ENCODE measurements at regions not wholly inside any gene's neighbourhood (a gene's known extent, or its start where the extent isn't known, plus 50 kb on each side); places are given as distances from the start of the nearest gene placed in this dataset.

DNA sequence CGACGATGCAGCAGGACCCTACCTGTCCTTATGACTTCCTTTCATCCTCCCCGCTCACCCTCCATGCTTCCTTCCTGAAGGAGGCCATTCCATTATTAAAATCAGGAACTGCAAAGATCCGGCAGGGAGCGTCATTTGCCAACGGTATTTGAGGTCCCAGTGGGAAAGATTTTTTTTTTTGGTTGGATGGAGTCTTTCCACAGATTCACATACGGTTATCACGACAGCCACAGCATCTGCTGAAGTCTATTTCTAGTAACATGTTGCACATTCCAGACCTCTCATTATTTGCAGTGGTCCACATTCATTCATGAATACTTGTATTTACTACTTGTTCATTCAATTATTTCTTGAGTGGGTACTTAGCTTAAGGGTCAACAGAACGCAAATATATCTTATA is 94.7 kb upstream of the LYZL2 start:
- no peak overlapping the region for H3K4me2 ChIP-seq (ENCODE audit: low read length)
- no peak overlapping the region for H2BK15ac ChIP-seq (replicated peaks; ENCODE audit: low read depth)
- no peak overlapping the region for H4K8ac ChIP-seq (ENCODE audit: low read depth, low read length)
- H3K27ac ChIP-seq (ENCODE audit: low read depth, low read length): no peak overlapping the region
- H3K56ac ChIP-seq (ENCODE audit: low read length): no peak overlapping the region
- H3K79me1 ChIP-seq (ENCODE audit: low read length): no peaks in the 10 kb centered on the region
- H3K9ac ChIP-seq (ENCODE audit: low read length): no peak overlapping the region
- H3K4ac ChIP-seq (ENCODE audit: low read depth, low read length): no peak overlapping the region
- H3K36me3 ChIP-seq (ENCODE audit: control insufficient read depth, insufficient read depth, low read length): no peaks in the 10 kb centered on the region
- H2BK120ac ChIP-seq (ENCODE audit: low read depth, low read length): no peak overlapping the region
- H2BK5ac ChIP-seq (ENCODE audit: low read length): no peak overlapping the region
- no peak overlapping the region for H3K18ac ChIP-seq (ENCODE audit: low read length)
- H3K79me2 ChIP-seq (ENCODE audit: control insufficient read depth, insufficient read depth, low read length): no peaks in the 10 kb centered on the region
- WGBS (ENCODE audit: extremely low coverage, insufficient coverage, low lambda C conversion rate): no CpG with 5 or more reads among the region's 9 CpGs
- H4K5ac ChIP-seq (ENCODE audit: low read length): no peak overlapping the region
- no peak overlapping the region for H2AK5ac ChIP-seq (ENCODE audit: low read length)
- no peaks in the 10 kb centered on the region for H3K27me3 ChIP-seq (ENCODE audit: insufficient read depth, low read length, poor library complexity)
- no peak overlapping the region for H3K4me3 ChIP-seq (ENCODE audit: low read length)
- DNase-seq: no peak
- no peaks in the 10 kb centered on the region for H3K4me1 ChIP-seq (ENCODE audit: control insufficient read depth, low read depth, low read length)
- H3K23ac ChIP-seq (ENCODE audit: low read length): no peak overlapping the region

DNA sequence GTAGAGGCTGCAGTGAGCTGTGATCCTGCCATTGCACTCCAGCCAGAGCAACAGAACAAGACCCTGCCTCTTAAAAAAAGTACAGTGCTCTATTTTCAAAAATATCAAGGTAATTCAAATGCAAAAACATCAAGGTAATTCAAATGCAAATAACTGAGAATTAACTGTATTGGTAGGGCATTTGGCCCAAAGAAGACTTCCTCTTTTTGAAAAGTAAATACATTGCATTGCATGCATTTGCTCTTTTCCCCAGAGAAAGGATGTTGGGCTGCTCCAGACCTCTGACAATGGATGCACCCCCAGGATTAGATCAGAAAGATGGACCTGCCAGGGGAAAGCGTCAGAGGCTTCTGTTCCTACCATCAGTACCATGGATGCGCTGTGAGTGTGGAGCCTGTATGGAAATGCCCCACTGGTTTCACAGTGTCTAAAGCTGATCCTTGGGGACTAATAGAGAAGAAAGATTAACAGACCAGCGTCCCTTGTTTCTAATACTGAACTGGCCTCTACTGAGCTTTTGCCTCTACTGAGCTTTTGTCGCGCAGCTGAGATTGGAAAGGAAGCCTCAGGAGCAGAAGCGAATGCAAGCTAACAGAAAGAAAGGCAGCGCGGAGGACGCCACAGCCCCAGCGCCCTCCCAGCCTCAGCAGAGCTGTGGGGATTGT is 93.5 kb upstream of the LYZL2 start:
- Histone ChIP-seq H3K79me2 (ENCODE audit: control insufficient read depth, insufficient read depth, low read length) (no peaks in the 10 kb centered on the region), H2BK120ac (ENCODE audit: low read depth, low read length) (no peak overlapping the region), H3K27me3 (ENCODE audit: insufficient read depth, low read length, poor library complexity) (no peaks in the 10 kb centered on the region), H3K4me3 (ENCODE audit: low read length) (no peak overlapping the region), H3K9ac (ENCODE audit: low read length) (no peak overlapping the region), H2BK15ac (replicated peaks; ENCODE audit: low read depth) (no peak overlapping the region), H3K36me3 (ENCODE audit: control insufficient read depth, insufficient read depth, low read length) (no peaks in the 10 kb centered on the region), H4K5ac (ENCODE audit: low read length) (no peak overlapping the region), H3K4me2 (ENCODE audit: low read length) (no peak overlapping the region), H2AK5ac (ENCODE audit: low read length) (no peak overlapping the region), H3K4ac (ENCODE audit: low read depth, low read length) (no peak overlapping the region), H2BK5ac (ENCODE audit: low read length) (no peak overlapping the region), H3K4me1 (ENCODE audit: control insufficient read depth, low read depth, low read length) (no peaks in the 10 kb centered on the region), H4K8ac (ENCODE audit: low read depth, low read length) (no peak overlapping the region), H3K23ac (ENCODE audit: low read length) (no peak overlapping the region), H3K79me1 (ENCODE audit: low read length) (no peaks in the 10 kb centered on the region), H3K56ac (ENCODE audit: low read length) (no peak overlapping the region), H3K27ac (ENCODE audit: low read depth, low read length) (no peak overlapping the region), H3K18ac (ENCODE audit: low read length) (no peak overlapping the region)
- DNase-seq: no peak
- WGBS (ENCODE audit: extremely low coverage, insufficient coverage, low lambda C conversion rate): no CpG with 5 or more reads among the region's 10 CpGs

DNA sequence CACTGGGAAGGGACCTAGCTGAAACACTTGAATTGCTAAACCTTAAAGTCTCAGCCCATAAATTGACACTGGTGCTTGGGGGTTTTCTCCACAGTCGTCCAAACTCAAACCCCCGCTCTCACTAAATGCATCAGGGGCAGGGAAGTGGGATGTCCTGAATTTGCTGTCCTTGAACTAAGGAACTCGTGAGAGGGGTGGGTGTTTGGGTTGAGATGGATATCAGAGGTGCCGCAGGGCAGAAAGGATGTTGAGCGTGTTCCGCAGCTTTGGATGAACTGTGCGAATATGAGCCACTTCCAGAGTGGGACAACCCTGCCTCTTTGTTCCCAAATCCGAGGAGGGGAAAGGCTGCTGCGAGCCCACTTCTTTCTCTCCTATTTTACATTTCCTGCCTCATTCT is 90.3 kb upstream of the LYZL2 start:
- H3K36me3 ChIP-seq (ENCODE audit: control insufficient read depth, insufficient read depth, low read length): no peaks in the 10 kb centered on the region
- H3K18ac ChIP-seq (ENCODE audit: low read length): no peak overlapping the region
- DNase-seq: no peak
- H3K79me2 ChIP-seq (ENCODE audit: control insufficient read depth, insufficient read depth, low read length): no peaks in the 10 kb centered on the region
- no peak overlapping the region for H3K56ac ChIP-seq (ENCODE audit: low read length)
- no peak overlapping the region for H3K4me2 ChIP-seq (ENCODE audit: low read length)
- H2BK15ac ChIP-seq (replicated peaks; ENCODE audit: low read depth): no peak overlapping the region
- H2BK120ac ChIP-seq (ENCODE audit: low read depth, low read length): no peak overlapping the region
- no peak overlapping the region for H3K4ac ChIP-seq (ENCODE audit: low read depth, low read length)
- H3K4me1 ChIP-seq (ENCODE audit: control insufficient read depth, low read depth, low read length): no peaks in the 10 kb centered on the region
- H2AK5ac ChIP-seq (ENCODE audit: low read length): no peak overlapping the region
- H3K4me3 ChIP-seq (ENCODE audit: low read length): no peak overlapping the region
- no peak overlapping the region for H4K8ac ChIP-seq (ENCODE audit: low read depth, low read length)
- H3K27me3 ChIP-seq (ENCODE audit: insufficient read depth, low read length, poor library complexity): no peaks in the 10 kb centered on the region
- no peak overlapping the region for H4K5ac ChIP-seq (ENCODE audit: low read length)
- H2BK5ac ChIP-seq (ENCODE audit: low read length): no peak overlapping the region
- H3K23ac ChIP-seq (ENCODE audit: low read length): no peak overlapping the region
- H3K27ac ChIP-seq (ENCODE audit: low read depth, low read length): no peak overlapping the region
- no CpG with 5 or more reads among the region's 9 CpGs for WGBS (ENCODE audit: extremely low coverage, insufficient coverage, low lambda C conversion rate)
- H3K9ac ChIP-seq (ENCODE audit: low read length): no peak overlapping the region
- H3K79me1 ChIP-seq (ENCODE audit: low read length): no peaks in the 10 kb centered on the region

DNA sequence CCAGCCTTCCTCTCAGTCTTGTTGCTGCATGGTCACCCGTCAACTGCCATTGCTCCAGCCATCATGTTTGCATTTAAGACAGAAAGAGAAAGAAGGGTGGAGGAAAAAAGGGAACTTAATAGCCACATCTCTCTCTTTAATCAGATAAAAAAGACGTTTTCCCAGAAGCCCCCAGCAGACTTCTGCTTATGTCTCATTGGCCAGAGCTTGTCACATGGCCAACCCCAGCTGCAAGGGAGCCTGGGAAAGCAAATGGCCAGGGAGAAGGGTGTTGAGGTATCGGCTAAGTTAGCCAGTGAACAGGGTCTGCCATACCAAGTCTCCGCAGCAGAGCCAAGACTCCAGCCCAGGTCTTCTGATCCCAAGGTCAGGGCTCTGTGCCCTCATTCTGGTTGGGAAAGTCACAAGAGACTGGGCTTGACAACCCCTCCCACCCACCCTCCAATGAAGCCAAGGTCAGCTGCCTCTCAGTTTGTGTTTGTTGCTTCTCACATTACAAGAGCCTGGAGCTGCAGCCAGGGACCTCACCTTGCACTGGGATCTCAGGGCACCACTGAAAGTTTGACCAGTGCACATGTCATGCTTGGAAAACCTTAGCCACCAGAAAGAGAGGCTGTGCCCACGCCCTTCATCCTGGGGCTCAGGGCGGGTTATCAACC is 80.3 kb upstream of the LYZL2 start:
- Histone ChIP-seq H3K36me3 (ENCODE audit: control insufficient read depth, insufficient read depth, low read length) (no peaks in the 10 kb centered on the region), H3K27me3 (ENCODE audit: insufficient read depth, low read length, poor library complexity) (no peaks in the 10 kb centered on the region), H3K18ac (ENCODE audit: low read length) (no peak overlapping the region), H3K23ac (ENCODE audit: low read length) (no peak overlapping the region), H3K79me1 (ENCODE audit: low read length) (no peaks in the 10 kb centered on the region), H3K27ac (ENCODE audit: low read depth, low read length) (no peak overlapping the region), H3K4me1 (ENCODE audit: control insufficient read depth, low read depth, low read length) (no peaks in the 10 kb centered on the region), H4K8ac (ENCODE audit: low read depth, low read length) (no peak overlapping the region), H2BK120ac (ENCODE audit: low read depth, low read length) (no peak overlapping the region), H3K4ac (ENCODE audit: low read depth, low read length) (no peak overlapping the region), H4K5ac (ENCODE audit: low read length) (no peak overlapping the region), H2BK5ac (ENCODE audit: low read length) (no peak overlapping the region), H3K79me2 (ENCODE audit: control insufficient read depth, insufficient read depth, low read length) (no peaks in the 10 kb centered on the region), H3K4me2 (ENCODE audit: low read length) (no peak overlapping the region), H2BK15ac (replicated peaks; ENCODE audit: low read depth) (no peak overlapping the region), H3K4me3 (ENCODE audit: low read length) (no peak overlapping the region), H2AK5ac (ENCODE audit: low read length) (no peak overlapping the region), H3K56ac (ENCODE audit: low read length) (no peak overlapping the region), H3K9ac (ENCODE audit: low read length) (no peak overlapping the region)
- no peak for DNase-seq
- no CpG with 5 or more reads among the region's 6 CpGs for WGBS (ENCODE audit: extremely low coverage, insufficient coverage, low lambda C conversion rate)

DNA sequence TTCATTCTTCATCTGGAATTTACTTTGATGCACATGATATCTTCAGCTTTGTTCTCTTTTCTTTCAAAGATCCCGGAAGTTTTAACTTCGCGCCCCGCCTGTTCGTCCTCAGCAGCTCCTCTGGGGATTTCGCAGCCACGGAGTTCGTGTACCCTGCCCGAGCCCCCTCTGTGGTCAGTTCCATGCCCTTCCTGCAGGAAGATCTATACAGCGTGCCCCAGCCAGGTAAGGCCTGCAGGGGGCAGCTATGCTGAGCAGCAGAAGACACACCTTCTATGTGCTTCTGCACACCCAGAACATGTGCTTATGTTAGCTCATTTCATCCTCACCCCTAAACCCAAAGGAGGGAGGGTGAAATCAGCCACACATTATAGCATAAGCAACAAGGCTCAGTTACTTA is 79.7 kb upstream of the LYZL2 start:
- H4K8ac ChIP-seq (ENCODE audit: low read depth, low read length): no peak overlapping the region
- no peaks in the 10 kb centered on the region for H3K79me1 ChIP-seq (ENCODE audit: low read length)
- no peaks in the 10 kb centered on the region for H3K36me3 ChIP-seq (ENCODE audit: control insufficient read depth, insufficient read depth, low read length)
- H4K5ac ChIP-seq (ENCODE audit: low read length): no peak overlapping the region
- H3K79me2 ChIP-seq (ENCODE audit: control insufficient read depth, insufficient read depth, low read length): no peaks in the 10 kb centered on the region
- H3K23ac ChIP-seq (ENCODE audit: low read length): no peak overlapping the region
- no peak overlapping the region for H2AK5ac ChIP-seq (ENCODE audit: low read length)
- no peak overlapping the region for H3K4ac ChIP-seq (ENCODE audit: low read depth, low read length)
- no peak overlapping the region for H2BK120ac ChIP-seq (ENCODE audit: low read depth, low read length)
- H3K9ac ChIP-seq (ENCODE audit: low read length): no peak overlapping the region
- no peak overlapping the region for H3K27ac ChIP-seq (ENCODE audit: low read depth, low read length)
- no peak overlapping the region for H3K4me3 ChIP-seq (ENCODE audit: low read length)
- no peaks in the 10 kb centered on the region for H3K27me3 ChIP-seq (ENCODE audit: insufficient read depth, low read length, poor library complexity)
- WGBS (ENCODE audit: extremely low coverage, insufficient coverage, low lambda C conversion rate): no CpG with 5 or more reads among the region's 10 CpGs
- H3K4me2 ChIP-seq (ENCODE audit: low read length): no peak overlapping the region
- H3K18ac ChIP-seq (ENCODE audit: low read length): no peak overlapping the region
- peak; percentile 25 for DNase-seq
- H3K56ac ChIP-seq (ENCODE audit: low read length): no peak overlapping the region
- H2BK5ac ChIP-seq (ENCODE audit: low read length): no peak overlapping the region
- no peaks in the 10 kb centered on the region for H3K4me1 ChIP-seq (ENCODE audit: control insufficient read depth, low read depth, low read length)
- no peak overlapping the region for H2BK15ac ChIP-seq (replicated peaks; ENCODE audit: low read depth)

DNA sequence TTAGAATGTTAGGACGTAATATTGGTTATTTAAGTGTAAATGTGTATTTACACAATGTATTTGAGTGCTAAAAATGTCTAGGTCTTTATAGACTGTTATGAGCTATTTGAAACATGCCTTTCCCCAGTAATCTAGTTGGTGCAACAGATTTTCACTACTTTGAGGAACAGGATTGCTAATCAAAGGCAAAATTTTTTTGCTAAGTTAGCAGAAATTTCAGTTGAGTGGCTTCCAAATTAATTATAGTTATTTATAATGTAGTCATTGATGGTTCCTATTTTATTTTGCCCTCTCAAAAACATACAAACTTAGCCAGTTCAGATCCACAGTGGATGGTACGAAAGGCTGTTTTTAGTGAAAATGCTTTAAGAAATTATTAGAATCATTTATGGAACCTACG is 78.7 kb upstream of the LYZL2 start:
- Histone ChIP-seq H3K56ac (ENCODE audit: low read length) (no peak overlapping the region), H3K27me3 (ENCODE audit: insufficient read depth, low read length, poor library complexity) (no peaks in the 10 kb centered on the region), H3K9ac (ENCODE audit: low read length) (no peak overlapping the region), H2AK5ac (ENCODE audit: low read length) (no peak overlapping the region), H2BK5ac (ENCODE audit: low read length) (no peak overlapping the region), H3K79me2 (ENCODE audit: control insufficient read depth, insufficient read depth, low read length) (no peaks in the 10 kb centered on the region), H4K8ac (ENCODE audit: low read depth, low read length) (no peak overlapping the region), H4K5ac (ENCODE audit: low read length) (no peak overlapping the region), H3K27ac (ENCODE audit: low read depth, low read length) (no peak overlapping the region), H3K4me1 (ENCODE audit: control insufficient read depth, low read depth, low read length) (no peaks in the 10 kb centered on the region), H3K4me3 (ENCODE audit: low read length) (no peak overlapping the region), H3K36me3 (ENCODE audit: control insufficient read depth, insufficient read depth, low read length) (no peaks in the 10 kb centered on the region), H3K4me2 (ENCODE audit: low read length) (no peak overlapping the region), H3K79me1 (ENCODE audit: low read length) (no peaks in the 10 kb centered on the region), H2BK15ac (replicated peaks; ENCODE audit: low read depth) (no peak overlapping the region), H2BK120ac (ENCODE audit: low read depth, low read length) (no peak overlapping the region), H3K18ac (ENCODE audit: low read length) (no peak overlapping the region), H3K4ac (ENCODE audit: low read depth, low read length) (no peak overlapping the region), H3K23ac (ENCODE audit: low read length) (no peak overlapping the region)
- 100% methylated on average over 1 of the region's 3 CpGs for WGBS (ENCODE audit: extremely low coverage, insufficient coverage, low lambda C conversion rate)
- DNase-seq: no peak

Data from mesendoderm (in vitro differentiated cells).